GM12878 (cell line): ENCODE measurements at regions not wholly inside any gene's neighbourhood (a gene's known extent, or its start where the extent isn't known, plus 50 kb on each side); places are given as distances from the start of the nearest gene placed in this dataset.

Source experiments
- ATAC-seq: fragments of 200-7000 bp; cut with Tn5 transposase; 3 replicates; pipeline ENCODE4 v1.9.1; 2020; ENCODE audit warnings: mild to moderate bottlenecking, moderate library complexity
- BruUV-seq: library from RNA; stranded (reverse); fragments of 400-500 nt; replicated peaks from 2 replicates; lab custom pipeline; 2021; lab: Mats Ljungman, UMichigan
- CTCF ChIA-PET: fragments of 300-600 bp; sonication (Branson Sonifier 250); formaldehyde crosslinking; extraction: SDS; loops from one replicate; lab custom pipeline; 2021; ENCODE audit warnings: inconsistent platforms; lab: Yijun Ruan, JAX
- POLR2A ChIA-PET: fragments of 350-600 bp; formaldehyde crosslinking; extraction: SDS; loops from one replicate; lab custom pipeline; 2021; ENCODE audit warnings: inconsistent platforms; lab: Charles Lee
- RAD21 ChIA-PET: fragments of 300-600 bp; sonication (Branson Sonifier 250); formaldehyde crosslinking; loops from one replicate; lab custom pipeline; 2023; ENCODE audit warnings: antibody characterized with exemption; ENCODE audit not compliant: unreplicated experiment; lab: Charles Lee
- SMC1A ChIA-PET: fragments of 300-600 bp; sonication (Branson Sonifier 250); formaldehyde crosslinking; loops from one replicate; lab custom pipeline; 2023; ENCODE audit not compliant: unreplicated experiment, uncharacterized antibody; lab: Charles Lee
- DNase-seq: peaks from one replicate; pipeline ENCODE4 v3.0.0-alpha.2; 2011; ENCODE audit warnings: low read depth, low spot score
- FAIRE-seq: peaks from 3 replicates; lab custom pipeline; 2011; peaks lifted over from hg19 to GRCh38; lab: Jason Lieb, UNC
- H2AFZ ChIP-seq: 2 replicates; pipeline ENCODE4 v1.6.0; 2011; ENCODE audit warnings: low read depth, low read length, control low read depth; ENCODE audit not compliant: control insufficient read depth
- H3K27ac ChIP-seq: 2 replicates; pipeline ENCODE4 v1.5.1; 2011; ENCODE audit warnings: control low read depth; ENCODE audit not compliant: control insufficient read depth, insufficient read depth
- H3K27me3 ChIP-seq, 2 experiments: replicated peaks in 1 of 2; 2 replicates each; pipeline versions ENCODE4 v1.6.0 to v1.6.1; 2011; ENCODE audit warnings: low read length in 1 of 2; ENCODE audit not compliant: control insufficient read depth in 2 of 2, insufficient read depth in 2 of 2
- H3K36me3 ChIP-seq, 2 experiments: 2 replicates each; pipeline ENCODE4 v1.5.1; 2011; ENCODE audit warnings: low read length in 1 of 2; ENCODE audit not compliant: control insufficient read depth in 2 of 2, insufficient read depth in 2 of 2
- H3K4me1 ChIP-seq: 2 replicates; pipeline ENCODE4 v1.6.1; 2011; ENCODE audit warnings: mild to moderate bottlenecking, low read length, moderate library complexity, mixed read lengths; ENCODE audit not compliant: control insufficient read depth, insufficient read depth
- H3K4me2 ChIP-seq: 2 replicates; pipeline ENCODE4 v1.6.0; 2011; ENCODE audit warnings: control low read depth; ENCODE audit not compliant: control insufficient read depth, insufficient read depth
- H3K4me3 ChIP-seq: fragments of 200-600 bp; sonication (generic); 2 replicates; pipeline ENCODE4 v1.5.1; 2016
- H3K79me2 ChIP-seq: 2 replicates; pipeline ENCODE4 v1.6.0; 2011; ENCODE audit warnings: low read length; ENCODE audit not compliant: control insufficient read depth, insufficient read depth
- H3K9ac ChIP-seq: 2 replicates; pipeline ENCODE4 v1.8.0; 2011; ENCODE audit warnings: low read length, control low read depth, mixed read lengths; ENCODE audit not compliant: control insufficient read depth, insufficient read depth
- H3K9me3 ChIP-seq: replicated peaks from 3 replicates; pipeline ENCODE4 v1.5.1; 2011; ENCODE audit warnings: mild to moderate bottlenecking, low read length; ENCODE audit not compliant: control insufficient read depth, insufficient read depth
- H4K20me1 ChIP-seq: 2 replicates; pipeline ENCODE4 v1.6.0; 2011; ENCODE audit not compliant: control insufficient read depth, insufficient read depth
- EGR1 ChIP-seq, 2 experiments: IDR thresholded peaks; 1 replicate in 1 of 2; 2 replicates in 1 of 2; pipeline ENCODE4 v1.6.1; 2011 to 2012; ENCODE audit warnings: low read depth in 2 of 2, low read length in 2 of 2, borderline replicate concordance in 1 of 2, mild to moderate bottlenecking in 1 of 2, moderate library complexity in 1 of 2
- HDAC6 ChIP-seq: fragments of 200-600 bp; sonication (generic); IDR thresholded peaks from one replicate; pipeline ENCODE4 v1.8.0; 2017; ENCODE audit warnings: antibody characterized with exemption; ENCODE audit not compliant: unreplicated experiment
- KLF5 ChIP-seq: fragments of 450-650 bp; IDR thresholded peaks from 2 replicates; pipeline ENCODE4 v1.6.1; 2014; ENCODE audit warnings: mild to moderate bottlenecking; ENCODE audit not compliant: partially characterized antibody
- MEF2A ChIP-seq: IDR thresholded peaks from 2 replicates; pipeline ENCODE4 v1.6.1; 2011; ENCODE audit warnings: low read depth, mild to moderate bottlenecking, low read length, moderate library complexity; ENCODE audit not compliant: insufficient read depth
- MEF2B ChIP-seq: fragments of 450-650 bp; IDR thresholded peaks from 2 replicates; pipeline ENCODE4 v1.6.1; 2018; ENCODE audit warnings: mild to moderate bottlenecking, moderate library complexity; ENCODE audit not compliant: partially characterized antibody, poor library complexity, severe bottlenecking
- NR2F1 ChIP-seq: fragments of 450-650 bp; conservative IDR thresholded peaks from 2 replicates; pipeline ENCODE4 v1.6.1; 2017; ENCODE audit warnings: mild to moderate bottlenecking
- RBBP5 ChIP-seq: fragments of 200-600 bp; sonication (generic); conservative IDR thresholded peaks from 2 replicates; pipeline ENCODE4 v1.6.1; 2016
- SIN3A ChIP-seq: IDR thresholded peaks from 2 replicates; pipeline ENCODE4 v1.6.1; 2012; ENCODE audit warnings: low read depth, low read length, improper control_type of control experiment
- SMAD5 ChIP-seq: IDR thresholded peaks from 2 replicates; pipeline ENCODE4 v1.6.1; 2016; ENCODE audit warnings: antibody characterized with exemption, low read depth
- SP1 ChIP-seq: IDR thresholded peaks from one replicate; pipeline ENCODE4 v1.6.1; 2011; ENCODE audit warnings: low read depth, low read length
- TCF12 ChIP-seq: IDR thresholded peaks from 2 replicates; pipeline ENCODE4 v1.6.1; 2011; ENCODE audit warnings: low read depth, mild to moderate bottlenecking, low read length
- YY1 ChIP-seq: IDR thresholded peaks from 2 replicates; pipeline ENCODE4 v1.6.1; 2011; ENCODE audit warnings: low read depth, mild to moderate bottlenecking, low read length
- WGBS: methylation state at CpG from one replicate; pipeline ENCODE4 v1.1.6; 2016; ENCODE audit warnings: low lambda C conversion rate; ENCODE audit not compliant: insufficient replicate concordance, insufficient coverage; ENCODE audit errors: missing lambda C conversion rate; 5-methylcytosine and 5-hydroxymethylcytosine counted together
- in situ Hi-C: fragments of 300-500 bp; cut with MboI; formaldehyde crosslinking; loops from 9 replicates; pipeline ENCODE4 v1.14.3; 2018; ENCODE audit warnings: mixed read lengths
- intact Hi-C: fragments of 100-400 bp; cut with micrococcal nuclease; formaldehyde crosslinking; loops from one replicate; pipeline ENCODE4 v1.14.2; 2022; ENCODE audit not compliant: unreplicated experiment
- TF ChIP-seq, protein P1 (sequence below): fragments of 450-650 bp; IDR thresholded peaks from 2 replicates; pipeline ENCODE4 v1.6.1; 2017; ENCODE audit warnings: mild to moderate bottlenecking, moderate library complexity
- TF ChIP-seq, protein P2 (sequence below): IDR thresholded peaks from 2 replicates; pipeline ENCODE4 v1.6.1; 2011; ENCODE audit warnings: low read depth, low read length, improper control_type of control experiment, borderline replicate concordance
- TF ChIP-seq, protein P3 (sequence below): fragments of 150-350 bp; IDR thresholded peaks from 2 replicates; pipeline ENCODE4 v1.6.1; 2014; ENCODE audit warnings: mild to moderate bottlenecking, low read depth, low read length
- TF ChIP-seq, protein P4 (sequence below): IDR thresholded peaks from 2 replicates; pipeline ENCODE4 v1.6.1; 2012; ENCODE audit warnings: low read depth, low read length, improper control_type of control experiment

DNA sequence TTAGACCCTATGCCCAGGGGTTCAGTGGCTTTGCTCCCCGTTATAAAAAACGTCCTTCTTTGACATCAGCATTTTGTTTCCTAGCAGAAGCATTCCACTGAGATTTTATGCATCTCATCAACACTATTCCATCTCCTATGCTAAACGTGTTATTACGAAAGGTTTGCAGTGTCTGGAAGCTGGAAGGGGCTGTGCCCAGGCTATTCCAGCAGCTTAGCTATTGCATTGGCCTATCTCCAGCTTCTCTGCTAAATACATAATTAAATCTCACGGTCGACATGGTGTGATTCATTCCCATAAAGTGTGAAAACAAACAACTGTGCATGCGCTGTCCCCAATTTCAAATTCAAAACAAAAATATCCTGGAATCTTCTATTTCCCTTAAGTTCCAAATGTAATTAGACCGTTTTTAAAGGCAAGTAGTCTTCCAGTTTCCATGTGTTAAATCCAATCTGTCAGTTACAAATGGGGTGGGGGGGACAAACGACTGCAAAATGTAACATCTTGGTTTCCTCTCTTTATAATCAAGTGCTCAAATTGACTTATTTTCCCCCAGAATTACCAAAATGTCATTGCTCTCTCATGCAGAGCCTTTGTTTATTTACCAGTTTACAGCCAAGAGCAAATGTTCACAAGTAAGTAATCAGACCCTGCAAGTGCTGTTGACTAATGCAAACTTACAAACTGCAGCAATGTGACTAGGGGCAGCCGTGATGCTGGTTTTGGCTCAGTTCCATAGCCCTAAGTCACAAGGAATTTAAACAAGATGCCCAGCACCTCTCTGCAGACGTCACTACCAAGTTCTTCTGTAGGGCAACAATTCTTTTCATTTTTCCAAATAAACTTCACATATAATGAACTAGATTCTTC lies 212.3 kb upstream of the RORB start (continued):
- TF ChIP-seq, protein P1, sequence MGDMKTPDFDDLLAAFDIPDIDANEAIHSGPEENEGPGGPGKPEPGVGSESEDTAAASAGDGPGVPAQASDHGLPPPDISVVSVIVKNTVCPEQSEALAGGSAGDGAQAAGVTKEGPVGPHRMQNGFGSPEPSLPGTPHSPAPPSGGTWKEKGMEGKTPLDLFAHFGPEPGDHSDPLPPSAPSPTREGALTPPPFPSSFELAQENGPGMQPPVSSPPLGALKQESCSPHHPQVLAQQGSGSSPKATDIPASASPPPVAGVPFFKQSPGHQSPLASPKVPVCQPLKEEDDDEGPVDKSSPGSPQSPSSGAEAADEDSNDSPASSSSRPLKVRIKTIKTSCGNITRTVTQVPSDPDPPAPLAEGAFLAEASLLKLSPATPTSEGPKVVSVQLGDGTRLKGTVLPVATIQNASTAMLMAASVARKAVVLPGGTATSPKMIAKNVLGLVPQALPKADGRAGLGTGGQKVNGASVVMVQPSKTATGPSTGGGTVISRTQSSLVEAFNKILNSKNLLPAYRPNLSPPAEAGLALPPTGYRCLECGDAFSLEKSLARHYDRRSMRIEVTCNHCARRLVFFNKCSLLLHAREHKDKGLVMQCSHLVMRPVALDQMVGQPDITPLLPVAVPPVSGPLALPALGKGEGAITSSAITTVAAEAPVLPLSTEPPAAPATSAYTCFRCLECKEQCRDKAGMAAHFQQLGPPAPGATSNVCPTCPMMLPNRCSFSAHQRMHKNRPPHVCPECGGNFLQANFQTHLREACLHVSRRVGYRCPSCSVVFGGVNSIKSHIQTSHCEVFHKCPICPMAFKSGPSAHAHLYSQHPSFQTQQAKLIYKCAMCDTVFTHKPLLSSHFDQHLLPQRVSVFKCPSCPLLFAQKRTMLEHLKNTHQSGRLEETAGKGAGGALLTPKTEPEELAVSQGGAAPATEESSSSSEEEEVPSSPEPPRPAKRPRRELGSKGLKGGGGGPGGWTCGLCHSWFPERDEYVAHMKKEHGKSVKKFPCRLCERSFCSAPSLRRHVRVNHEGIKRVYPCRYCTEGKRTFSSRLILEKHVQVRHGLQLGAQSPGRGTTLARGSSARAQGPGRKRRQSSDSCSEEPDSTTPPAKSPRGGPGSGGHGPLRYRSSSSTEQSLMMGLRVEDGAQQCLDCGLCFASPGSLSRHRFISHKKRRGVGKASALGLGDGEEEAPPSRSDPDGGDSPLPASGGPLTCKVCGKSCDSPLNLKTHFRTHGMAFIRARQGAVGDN, result no peak
- no peak for TF ChIP-seq MEF2B
- no peak for TF ChIP-seq KLF5

DNA sequence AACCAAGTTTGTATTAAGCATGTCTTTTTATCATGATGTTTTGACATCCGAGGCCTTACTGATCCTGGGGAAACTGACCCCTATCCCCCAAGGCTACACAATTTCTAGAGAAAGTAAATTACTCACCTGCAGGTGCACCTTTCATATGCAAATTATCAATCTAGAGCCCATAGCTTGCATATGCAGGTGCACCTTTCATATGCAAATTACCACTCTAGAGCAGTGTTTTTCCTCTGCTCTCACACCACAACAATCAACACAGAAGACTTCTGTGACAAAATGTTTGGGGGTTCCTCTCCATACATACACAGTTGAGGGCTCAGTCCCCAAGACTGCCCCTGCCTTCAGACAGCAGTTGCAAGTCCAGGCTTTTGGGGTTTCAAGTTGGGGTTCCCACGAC lies 203.7 kb upstream of the RORB start:
- intact Hi-C loops, result no loop called here
- SMC1A ChIA-PET, result no interaction called here
- Histone ChIP-seq H4K20me1 (no peaks in the 10 kb centered on the region), H2AFZ (no peak overlapping the region), H3K4me2 (no peak overlapping the region), H3K9ac (no peak overlapping the region), H3K4me1 (no peaks in the 10 kb centered on the region), H3K27ac (no peak overlapping the region), H3K9me3 (no peaks in the 10 kb centered on the region), H3K4me3 (no peak overlapping the region), H3K27me3 (no peaks in the 10 kb centered on the region), H3K79me2 (no peaks in the 10 kb centered on the region), H3K36me3 (no peaks in the 10 kb centered on the region)
- ATAC-seq, result no peak
- 11% methylated on average over 2 of the region's 2 CpGs for WGBS
- POLR2A ChIA-PET, result no interaction called here
- CTCF ChIA-PET, result no interaction called here
- in situ Hi-C loops, result no loop called here
- BruUV-seq, result no TSS peak
- no peak for FAIRE-seq
- DNase-seq, result no peak
- RAD21 ChIA-PET, result no interaction called here
- TF ChIP-seq SIN3A, result no peak
- no peak for TF ChIP-seq SP1
- no peak for TF ChIP-seq RBBP5
- TF ChIP-seq, protein P2, sequence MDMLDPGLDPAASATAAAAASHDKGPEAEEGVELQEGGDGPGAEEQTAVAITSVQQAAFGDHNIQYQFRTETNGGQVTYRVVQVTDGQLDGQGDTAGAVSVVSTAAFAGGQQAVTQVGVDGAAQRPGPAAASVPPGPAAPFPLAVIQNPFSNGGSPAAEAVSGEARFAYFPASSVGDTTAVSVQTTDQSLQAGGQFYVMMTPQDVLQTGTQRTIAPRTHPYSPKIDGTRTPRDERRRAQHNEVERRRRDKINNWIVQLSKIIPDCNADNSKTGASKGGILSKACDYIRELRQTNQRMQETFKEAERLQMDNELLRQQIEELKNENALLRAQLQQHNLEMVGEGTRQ, result no peak
- no peak for TF ChIP-seq EGR1 (IDR thresholded peaks at IDR 0.05; ENCODE audit: borderline replicate concordance in 1 of 2, low read depth in 2 of 2, low read length in 2 of 2)
- no peak for TF ChIP-seq MEF2A
- no peak for TF ChIP-seq TCF12
- TF ChIP-seq, protein P3, sequence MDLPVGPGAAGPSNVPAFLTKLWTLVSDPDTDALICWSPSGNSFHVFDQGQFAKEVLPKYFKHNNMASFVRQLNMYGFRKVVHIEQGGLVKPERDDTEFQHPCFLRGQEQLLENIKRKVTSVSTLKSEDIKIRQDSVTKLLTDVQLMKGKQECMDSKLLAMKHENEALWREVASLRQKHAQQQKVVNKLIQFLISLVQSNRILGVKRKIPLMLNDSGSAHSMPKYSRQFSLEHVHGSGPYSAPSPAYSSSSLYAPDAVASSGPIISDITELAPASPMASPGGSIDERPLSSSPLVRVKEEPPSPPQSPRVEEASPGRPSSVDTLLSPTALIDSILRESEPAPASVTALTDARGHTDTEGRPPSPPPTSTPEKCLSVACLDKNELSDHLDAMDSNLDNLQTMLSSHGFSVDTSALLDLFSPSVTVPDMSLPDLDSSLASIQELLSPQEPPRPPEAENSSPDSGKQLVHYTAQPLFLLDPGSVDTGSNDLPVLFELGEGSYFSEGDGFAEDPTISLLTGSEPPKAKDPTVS, result no peak
- TF ChIP-seq NR2F1, result no peak
- no peak for TF ChIP-seq YY1
- TF ChIP-seq, protein P4, sequence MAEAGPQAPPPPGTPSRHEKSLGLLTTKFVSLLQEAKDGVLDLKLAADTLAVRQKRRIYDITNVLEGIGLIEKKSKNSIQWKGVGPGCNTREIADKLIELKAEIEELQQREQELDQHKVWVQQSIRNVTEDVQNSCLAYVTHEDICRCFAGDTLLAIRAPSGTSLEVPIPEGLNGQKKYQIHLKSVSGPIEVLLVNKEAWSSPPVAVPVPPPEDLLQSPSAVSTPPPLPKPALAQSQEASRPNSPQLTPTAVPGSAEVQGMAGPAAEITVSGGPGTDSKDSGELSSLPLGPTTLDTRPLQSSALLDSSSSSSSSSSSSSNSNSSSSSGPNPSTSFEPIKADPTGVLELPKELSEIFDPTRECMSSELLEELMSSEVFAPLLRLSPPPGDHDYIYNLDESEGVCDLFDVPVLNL, result no peak
- no peak for TF ChIP-seq HDAC6
- no peak for TF ChIP-seq SMAD5
